H9 (cell line): ENCODE measurements at regions not wholly inside any gene's neighbourhood (a gene's known extent, or its start where the extent isn't known, plus 50 kb on each side); places are given as distances from the start of the nearest gene placed in this dataset.

ENCODE experiments used
- DNase-seq: peaks from one replicate; pipeline ENCODE4 v3.0.0-alpha.2; 2017
- H2AFZ ChIP-seq: one replicate; pipeline ENCODE4 v1.6.1; 2013; ENCODE audit warnings: mild to moderate bottlenecking, low read length, control low read depth, moderate library complexity
- H2AK5ac ChIP-seq: 2 replicates; pipeline ENCODE4 v1.6.1; 2013; ENCODE audit warnings: low read length, control low read depth, mixed read lengths; ENCODE audit not compliant: insufficient read length
- H2BK120ac ChIP-seq: one replicate; pipeline ENCODE4 v1.6.1; 2013; ENCODE audit warnings: low read depth, mild to moderate bottlenecking, low read length, control low read depth, inconsistent platforms; ENCODE audit not compliant: poor library complexity, severe bottlenecking
- H2BK12ac ChIP-seq: 2 replicates; pipeline ENCODE4 v1.6.1; 2013; ENCODE audit warnings: low read length, control low read depth, mixed read lengths, low read depth; ENCODE audit not compliant: insufficient read length
- H2BK15ac ChIP-seq: 2 replicates; pipeline ENCODE4 v1.6.1; 2013; ENCODE audit warnings: low read depth, low read length, control low read depth
- H2BK20ac ChIP-seq: one replicate; pipeline ENCODE4 v1.6.1; 2013; ENCODE audit warnings: low read depth, mild to moderate bottlenecking, low read length, control low read depth, inconsistent platforms; ENCODE audit not compliant: poor library complexity, severe bottlenecking
- H2BK5ac ChIP-seq: 2 replicates; pipeline ENCODE4 v1.6.1; 2013; ENCODE audit warnings: low read length, control low read depth, mixed read lengths; ENCODE audit not compliant: insufficient read length
- H3K14ac ChIP-seq: 2 replicates; pipeline ENCODE4 v1.6.1; 2013; ENCODE audit warnings: low read length, control low read depth; ENCODE audit not compliant: insufficient read depth
- H3K18ac ChIP-seq: 2 replicates; pipeline ENCODE4 v1.6.1; 2013; ENCODE audit warnings: low read depth, mild to moderate bottlenecking, mixed read lengths, low read length, control low read depth; ENCODE audit not compliant: insufficient read length
- H3K23ac ChIP-seq: 2 replicates; pipeline ENCODE4 v1.6.1; 2013; ENCODE audit warnings: low read length, control low read depth, mixed read lengths, low read depth; ENCODE audit not compliant: insufficient read length
- H3K23me2 ChIP-seq: 2 replicates; pipeline ENCODE4 v1.6.1; 2013; ENCODE audit warnings: low read depth, mild to moderate bottlenecking, mixed read lengths, low read length, control low read depth; ENCODE audit not compliant: insufficient read length, poor library complexity, severe bottlenecking
- H3K27ac ChIP-seq: 2 replicates; pipeline ENCODE4 v1.5.1; 2013; ENCODE audit warnings: low read length, control low read depth, mixed read lengths, low read depth; ENCODE audit not compliant: insufficient read length
- H3K27me3 ChIP-seq: 2 replicates; pipeline ENCODE4 v1.6.1; 2013; ENCODE audit warnings: low read length, control low read depth, inconsistent platforms; ENCODE audit not compliant: insufficient read depth
- H3K4ac ChIP-seq: 2 replicates; pipeline ENCODE4 v1.6.1; 2013; ENCODE audit warnings: low read depth, mild to moderate bottlenecking, control low read depth, inconsistent platforms, low read length, moderate library complexity
- H3K4me1 ChIP-seq: 2 replicates; pipeline ENCODE4 v1.6.1; 2013; ENCODE audit warnings: low read length, control low read depth, inconsistent platforms; ENCODE audit not compliant: insufficient read depth
- H3K4me2 ChIP-seq: 2 replicates; pipeline ENCODE4 v1.6.1; 2013; ENCODE audit warnings: low read length, control low read depth, mixed read lengths; ENCODE audit not compliant: insufficient read length, insufficient read depth
- H3K56ac ChIP-seq: 2 replicates; pipeline ENCODE4 v1.6.1; 2013; ENCODE audit warnings: low read depth, mild to moderate bottlenecking, mixed read lengths, low read length, control low read depth; ENCODE audit not compliant: insufficient read length
- H3K79me1 ChIP-seq: 2 replicates; pipeline ENCODE4 v1.6.1; 2013; ENCODE audit warnings: low read depth, mild to moderate bottlenecking, moderate library complexity, low read length, control low read depth, inconsistent platforms; ENCODE audit not compliant: insufficient read depth, poor library complexity, severe bottlenecking
- H3K79me2 ChIP-seq: 2 replicates; pipeline ENCODE4 v1.6.1; 2013; ENCODE audit warnings: low read length, control low read depth, inconsistent platforms; ENCODE audit not compliant: insufficient read depth
- H3K9ac ChIP-seq: 2 replicates; pipeline ENCODE4 v1.6.1; 2013; ENCODE audit warnings: low read length, control low read depth, mixed read lengths; ENCODE audit not compliant: insufficient read length; ENCODE audit errors: extremely low read depth
- H3K9me3 ChIP-seq: one replicate; pipeline ENCODE4 v1.6.1; 2013; ENCODE audit warnings: low read depth, low read length, inconsistent platforms; ENCODE audit not compliant: control insufficient read depth
- H3T11ph ChIP-seq: one replicate; pipeline ENCODE4 v1.6.1; 2013; ENCODE audit warnings: mild to moderate bottlenecking, low read length, control low read depth, inconsistent platforms
- H4K20me1 ChIP-seq: one replicate; pipeline ENCODE4 v1.6.1; 2013; ENCODE audit not compliant: control insufficient read depth, insufficient read length, insufficient read depth
- H4K5ac ChIP-seq: 2 replicates; pipeline ENCODE4 v1.6.1; 2013; ENCODE audit warnings: low read depth, mild to moderate bottlenecking, mixed read lengths, low read length, control low read depth; ENCODE audit not compliant: insufficient read length
- H4K8ac ChIP-seq: replicated peaks from 2 replicates; pipeline ENCODE4 v1.6.1; 2013; ENCODE audit warnings: low read length, control low read depth, mixed read lengths, low read depth; ENCODE audit not compliant: insufficient read length
- H4K91ac ChIP-seq: 2 replicates; pipeline ENCODE4 v1.6.1; 2013; ENCODE audit warnings: low read depth, mild to moderate bottlenecking, moderate library complexity, mixed read lengths, low read length, control low read depth; ENCODE audit not compliant: insufficient read length
- H3K27ac Mint-ChIP-seq, 3 experiments: 2 replicates in 2 of 3; 3 replicates in 1 of 3; pipeline ENCODE4 v1.8.0; 2020 to 2021; ENCODE audit warnings: mixed read lengths in 3 of 3, mild to moderate bottlenecking in 1 of 3, moderate library complexity in 1 of 3
- H3K27me3 Mint-ChIP-seq: 2 replicates; pipeline ENCODE4 v1.8.0; 2021; ENCODE audit warnings: low read depth, mild to moderate bottlenecking, moderate library complexity, mixed read lengths
- H3K36me3 Mint-ChIP-seq, 3 experiments: 2 replicates in 2 of 3; 3 replicates in 1 of 3; pipeline ENCODE4 v1.8.0; 2020 to 2021; ENCODE audit warnings: low read depth in 3 of 3, mixed read lengths in 3 of 3; ENCODE audit not compliant: insufficient read depth in 1 of 3
- H3K4me1 Mint-ChIP-seq, 2 experiments: 2 replicates each; pipeline ENCODE4 v1.8.0; 2020; ENCODE audit warnings: mixed read lengths in 2 of 2
- H3K4me3 Mint-ChIP-seq, 2 experiments: 2 replicates in 1 of 2; 3 replicates in 1 of 2; pipeline ENCODE4 v1.8.0; 2020 to 2021; ENCODE audit warnings: mild to moderate bottlenecking in 2 of 2, mixed read lengths in 2 of 2, moderate library complexity in 1 of 2
- H3K9me3 Mint-ChIP-seq, 2 experiments: 2 replicates in 1 of 2; 3 replicates in 1 of 2; pipeline ENCODE4 v1.8.0; 2020; ENCODE audit warnings: mild to moderate bottlenecking in 2 of 2, mixed read lengths in 2 of 2, moderate library complexity in 1 of 2
- WGBS: extraction: QIAGEN DNeasy Blood & Tissue Kit; methylation state at CpG from one replicate; pipeline ENCODE4 v1.1.7; 2013; ENCODE audit warnings: missing lambda C conversion rate, low lambda C conversion rate, mixed read lengths; ENCODE audit not compliant: insufficient read length; ENCODE audit errors: extremely low coverage; 5-methylcytosine and 5-hydroxymethylcytosine counted together
- TF ChIP-seq, protein P1 (sequence below): fragments of 200-600 bp; sonication (generic); conservative IDR thresholded peaks from 3 replicates; pipeline ENCODE4 v1.8.0; 2021; ENCODE audit warnings: antibody characterized with exemption, mild to moderate bottlenecking

DNA sequence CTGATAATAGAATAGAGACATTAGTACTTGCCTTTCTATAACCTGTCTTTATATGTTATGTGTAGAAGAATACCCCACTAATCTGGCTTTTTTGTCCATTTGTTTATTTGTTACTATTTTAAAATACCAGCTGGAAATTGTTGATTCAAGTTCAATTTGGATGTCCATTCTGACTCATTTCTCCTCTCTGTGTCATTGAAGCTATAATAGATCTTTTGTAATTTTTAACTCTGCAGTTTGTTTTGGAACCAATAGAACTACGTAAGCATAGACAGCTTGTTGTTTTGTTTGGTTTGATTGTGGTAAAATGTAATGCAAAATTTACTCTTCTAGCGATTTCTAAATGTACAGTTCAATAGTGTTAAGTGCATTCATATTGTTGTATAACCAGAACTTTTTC, 390.4 kb downstream of the ZIC1 start:
- no peak overlapping the region for H4K8ac ChIP-seq
- TF ChIP-seq, protein P1, sequence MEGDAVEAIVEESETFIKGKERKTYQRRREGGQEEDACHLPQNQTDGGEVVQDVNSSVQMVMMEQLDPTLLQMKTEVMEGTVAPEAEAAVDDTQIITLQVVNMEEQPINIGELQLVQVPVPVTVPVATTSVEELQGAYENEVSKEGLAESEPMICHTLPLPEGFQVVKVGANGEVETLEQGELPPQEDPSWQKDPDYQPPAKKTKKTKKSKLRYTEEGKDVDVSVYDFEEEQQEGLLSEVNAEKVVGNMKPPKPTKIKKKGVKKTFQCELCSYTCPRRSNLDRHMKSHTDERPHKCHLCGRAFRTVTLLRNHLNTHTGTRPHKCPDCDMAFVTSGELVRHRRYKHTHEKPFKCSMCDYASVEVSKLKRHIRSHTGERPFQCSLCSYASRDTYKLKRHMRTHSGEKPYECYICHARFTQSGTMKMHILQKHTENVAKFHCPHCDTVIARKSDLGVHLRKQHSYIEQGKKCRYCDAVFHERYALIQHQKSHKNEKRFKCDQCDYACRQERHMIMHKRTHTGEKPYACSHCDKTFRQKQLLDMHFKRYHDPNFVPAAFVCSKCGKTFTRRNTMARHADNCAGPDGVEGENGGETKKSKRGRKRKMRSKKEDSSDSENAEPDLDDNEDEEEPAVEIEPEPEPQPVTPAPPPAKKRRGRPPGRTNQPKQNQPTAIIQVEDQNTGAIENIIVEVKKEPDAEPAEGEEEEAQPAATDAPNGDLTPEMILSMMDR: no peak

More for the DNA sequence above, 390.4 kb downstream of the ZIC1 start:
- Histone ChIP-seq H3K9ac (no peak overlapping the region), H2BK120ac (no peak overlapping the region), H2AFZ (no peak overlapping the region), H3K79me1 (no peaks in the 10 kb centered on the region), H3K4ac (no peak overlapping the region), H2BK20ac (no peak overlapping the region), H2BK5ac (no peak overlapping the region), H3K9me3 (no peaks in the 10 kb centered on the region), H3K27ac (no peak overlapping the region), H3K14ac (no peak overlapping the region), H4K20me1 (no peaks in the 10 kb centered on the region), H3K56ac (no peak overlapping the region), H3K79me2 (no peaks in the 10 kb centered on the region), H3K23ac (no peak overlapping the region), H2AK5ac (no peak overlapping the region), H3K18ac (no peak overlapping the region), H4K91ac (no peak overlapping the region), H3T11ph (no peak overlapping the region), H2BK12ac (no peak overlapping the region), H3K4me2 (no peak overlapping the region), H2BK15ac (no peak overlapping the region), H4K5ac (no peak overlapping the region), H3K23me2 (no peaks in the 10 kb centered on the region), H3K27me3 (no peaks in the 10 kb centered on the region), H3K4me1 (no peaks in the 10 kb centered on the region)
- Mint-ChIP-seq H3K27me3 (no peaks in the 10 kb centered on the region), H3K4me1 (no peaks in the 10 kb centered on the region), H3K9me3 (no peaks in the 10 kb centered on the region), H3K27ac (no peak overlapping the region), H3K36me3 (no peaks in the 10 kb centered on the region), H3K4me3 (no peak overlapping the region)
- DNase-seq: no peak
- WGBS: no CpG with 5 or more reads among the region's 2 CpGs
